HG03521 (cell line): ENCODE measurements at regions not wholly inside any gene's neighbourhood (a gene's known extent, or its start where the extent isn't known, plus 50 kb on each side); places are given as distances from the start of the nearest gene placed in this dataset.

ENCODE experiments used
- ATAC-seq: cut with Tn5 transposase; IDR thresholded peaks from one replicate; pipeline ENCODE4 v1.9.1; 2021; ENCODE audit warnings: mild to moderate bottlenecking, moderate library complexity; ENCODE audit not compliant: unreplicated experiment

- ATAC-seq = no peak
Observed at GRCh38 chr10:78310481-78311080, 276.9 kb downstream of the RPS24 start.

GRCh38 chr10:78312197-78313047, 278.8 kb downstream of the RPS24 start:
- no peak for ATAC-seq

GRCh38 chr10:78313048-78313381, 279.4 kb downstream of the RPS24 start:
- ATAC-seq = no peak

- ATAC-seq = no peak
Observed at GRCh38 chr10:78313636-78314035, 280.0 kb downstream of the RPS24 start.

- ATAC-seq = no peak
Observed at GRCh38 chr10:78314651-78315050, 281.0 kb downstream of the RPS24 start.

- ATAC-seq = no peak
Observed at GRCh38 chr10:78316451-78316931, 282.8 kb downstream of the RPS24 start.

- ATAC-seq = no peak
Observed at GRCh38 chr10:78318305-78318704, 284.6 kb downstream of the RPS24 start.

GRCh38 chr10:78319371-78319770, 285.7 kb downstream of the RPS24 start:
- ATAC-seq = no peak

- ATAC-seq = no peak
Observed at GRCh38 chr10:78319841-78320240, 286.2 kb downstream of the RPS24 start.

- ATAC-seq = no peak
Observed at GRCh38 chr10:78320506-78320905, 286.8 kb downstream of the RPS24 start.

- ATAC-seq = no peak
Observed at GRCh38 chr10:78321000-78321399, 287.3 kb downstream of the RPS24 start.

GRCh38 chr10:78321500-78321899, 287.8 kb downstream of the RPS24 start:
- ATAC-seq = no peak

- no peak for ATAC-seq
Observed at GRCh38 chr10:78326372-78326771, 292.7 kb downstream of the RPS24 start.

- no peak for ATAC-seq
Observed at GRCh38 chr10:78327778-78328591, 294.3 kb downstream of the RPS24 start.

GRCh38 chr10:78328592-78329404, 295.1 kb downstream of the RPS24 start:
- ATAC-seq = no peak

- no peak for ATAC-seq
Observed at GRCh38 chr10:78330884-78331283, 297.2 kb downstream of the RPS24 start.

- no peak for ATAC-seq
Observed at GRCh38 chr10:78331391-78331922, 297.8 kb downstream of the RPS24 start.

- no peak for ATAC-seq
Observed at GRCh38 chr10:78332012-78332411, 298.3 kb downstream of the RPS24 start.

- ATAC-seq = no peak
Observed at GRCh38 chr10:78332657-78333056, 299.0 kb downstream of the RPS24 start.

GRCh38 chr10:78333362-78334143, 299.9 kb downstream of the RPS24 start:
- no peak for ATAC-seq
